ENCODE measurements at regions not wholly inside any gene's neighbourhood (a gene's known extent, or its start where the extent isn't known, plus 50 kb on each side); places are given as distances from the start of the nearest gene placed in this dataset.

DNA sequence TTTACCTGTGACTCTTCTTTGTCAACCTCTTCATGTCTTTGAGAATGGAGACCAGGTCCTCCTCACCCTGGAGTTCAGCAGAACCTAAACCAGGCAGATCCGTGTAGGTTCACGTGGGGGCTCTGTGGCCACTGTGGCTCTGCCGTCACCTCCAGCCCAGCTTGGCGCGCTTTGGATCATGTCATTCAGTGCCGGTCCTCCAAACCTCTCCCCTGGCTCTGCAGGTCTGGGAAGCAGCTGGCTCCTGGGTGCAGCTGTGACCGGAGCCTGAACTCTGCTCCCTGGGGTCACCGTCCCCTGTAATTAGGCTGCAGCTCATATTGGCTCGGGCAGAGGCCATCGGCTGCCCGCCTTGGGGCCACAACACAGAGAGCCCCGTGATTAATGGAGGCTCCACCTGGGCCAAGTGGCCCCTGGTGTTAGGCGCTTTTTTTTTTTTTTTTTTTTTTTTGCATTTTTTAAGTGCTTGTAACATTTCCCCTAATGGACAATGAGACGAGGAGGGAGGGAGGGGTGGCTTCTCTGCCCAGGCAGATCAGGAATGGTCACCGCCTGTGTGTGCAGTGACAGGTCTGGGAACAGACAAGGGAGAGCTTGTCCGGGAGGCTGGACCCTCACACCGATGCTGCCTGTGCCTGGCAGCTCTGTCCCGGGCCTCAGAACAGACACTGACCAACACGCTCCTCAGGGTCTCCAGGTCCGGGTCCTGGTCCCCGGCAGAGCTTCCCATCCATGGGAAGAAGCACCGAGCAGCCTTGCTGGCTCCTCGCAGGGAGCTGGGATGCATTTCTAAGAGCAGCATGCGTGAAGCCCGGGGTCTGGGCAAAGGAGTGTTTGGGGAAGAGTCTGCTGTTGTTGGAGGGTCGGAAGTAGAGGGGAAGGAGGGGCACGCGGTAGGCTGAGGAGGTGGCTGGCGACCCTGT lies 247.9 kb downstream of the SEC14L1 start:
- Histone ChIP-seq H3K4me1 (ENCODE audit: control insufficient read depth, insufficient read depth, low read length) (peaks cover 69% of the 10 kb centered on the region), H3K4me3 (ENCODE audit: low read length) (no peak overlapping the region), H3K9me3 (ENCODE audit: control insufficient read depth, low read length) (no peaks in the 10 kb centered on the region), H3K36me3 (ENCODE audit: control insufficient read depth, insufficient read depth, low read length) (no peaks in the 10 kb centered on the region), H3K9ac (ENCODE audit: low read length) (peak overlapping the region; percentile 32), H3K27me3 (ENCODE audit: control insufficient read depth, insufficient read depth, low read length) (no peaks in the 10 kb centered on the region)

DNA sequence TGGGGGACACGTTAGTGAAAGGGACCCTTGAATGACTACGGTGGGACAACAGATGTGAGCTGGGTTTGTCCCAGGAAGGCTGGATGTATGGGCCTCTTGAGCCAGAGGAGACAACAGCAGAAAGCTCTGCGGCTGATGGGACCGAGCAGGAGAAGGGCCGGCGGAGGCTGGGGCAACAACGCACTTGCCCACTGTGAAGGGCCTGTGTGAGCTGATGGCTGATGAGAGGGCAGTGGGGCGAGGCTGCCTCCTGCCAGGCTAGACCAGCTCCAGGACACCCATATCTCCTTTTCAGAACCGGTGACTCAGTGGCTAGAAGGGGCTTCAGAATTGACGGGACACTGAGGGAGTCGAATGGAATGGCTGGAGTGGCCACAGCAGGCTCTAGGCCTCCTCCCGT lies 250.1 kb downstream of the SEC14L1 start:
- Histone ChIP-seq H3K4me3 (ENCODE audit: low read length) (no peak overlapping the region), H3K9me3 (ENCODE audit: control insufficient read depth, low read length) (no peaks in the 10 kb centered on the region), H3K4me1 (ENCODE audit: control insufficient read depth, insufficient read depth, low read length) (peaks cover 74% of the 10 kb centered on the region), H3K9ac (ENCODE audit: low read length) (peak overlapping the region; percentile 5), H3K27me3 (ENCODE audit: control insufficient read depth, insufficient read depth, low read length) (no peaks in the 10 kb centered on the region), H3K36me3 (ENCODE audit: control insufficient read depth, insufficient read depth, low read length) (no peaks in the 10 kb centered on the region)

DNA sequence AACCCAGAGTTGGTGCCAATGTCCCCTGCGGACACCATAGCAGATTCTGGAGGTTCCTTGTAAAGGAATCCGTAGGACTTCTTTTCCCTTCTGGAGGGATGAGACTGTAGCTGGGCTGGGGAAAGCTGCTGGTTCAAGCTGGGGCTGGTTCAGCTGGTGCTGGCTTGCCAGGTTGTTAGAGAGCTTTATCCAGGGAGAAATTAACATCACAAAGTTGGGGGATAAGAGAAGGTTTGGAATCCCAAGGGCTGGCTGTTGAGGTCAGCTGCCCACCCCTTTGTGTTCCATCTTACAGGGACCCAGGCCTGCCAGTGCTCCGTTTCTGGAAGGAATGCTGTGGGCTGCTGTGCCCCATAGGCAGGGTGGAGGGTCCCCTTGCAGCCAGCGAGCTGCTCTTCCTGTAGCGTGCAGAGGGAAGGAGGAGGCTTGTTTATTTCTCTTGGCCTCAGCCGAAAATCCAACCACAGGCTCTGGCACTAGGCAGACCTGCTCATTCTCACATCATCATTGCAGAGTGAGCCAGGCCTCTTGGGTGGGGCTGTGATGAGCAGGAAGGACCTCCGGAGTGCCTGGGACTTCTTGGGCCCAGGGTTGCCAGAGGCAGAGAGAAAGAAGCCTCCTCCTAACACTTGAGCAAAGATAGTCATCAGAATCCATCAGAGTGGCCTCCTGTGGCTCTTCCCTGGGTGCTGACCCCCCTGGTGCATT lies 251.1 kb downstream of the SEC14L1 start:
- Histone ChIP-seq H3K9ac (ENCODE audit: low read length) (peak overlapping the region; percentile 17), H3K27me3 (ENCODE audit: control insufficient read depth, insufficient read depth, low read length) (no peaks in the 10 kb centered on the region), H3K4me3 (ENCODE audit: low read length) (no peak overlapping the region), H3K36me3 (ENCODE audit: control insufficient read depth, insufficient read depth, low read length) (no peaks in the 10 kb centered on the region), H3K9me3 (ENCODE audit: control insufficient read depth, low read length) (no peaks in the 10 kb centered on the region), H3K4me1 (ENCODE audit: control insufficient read depth, insufficient read depth, low read length) (peaks cover 64% of the 10 kb centered on the region)

DNA sequence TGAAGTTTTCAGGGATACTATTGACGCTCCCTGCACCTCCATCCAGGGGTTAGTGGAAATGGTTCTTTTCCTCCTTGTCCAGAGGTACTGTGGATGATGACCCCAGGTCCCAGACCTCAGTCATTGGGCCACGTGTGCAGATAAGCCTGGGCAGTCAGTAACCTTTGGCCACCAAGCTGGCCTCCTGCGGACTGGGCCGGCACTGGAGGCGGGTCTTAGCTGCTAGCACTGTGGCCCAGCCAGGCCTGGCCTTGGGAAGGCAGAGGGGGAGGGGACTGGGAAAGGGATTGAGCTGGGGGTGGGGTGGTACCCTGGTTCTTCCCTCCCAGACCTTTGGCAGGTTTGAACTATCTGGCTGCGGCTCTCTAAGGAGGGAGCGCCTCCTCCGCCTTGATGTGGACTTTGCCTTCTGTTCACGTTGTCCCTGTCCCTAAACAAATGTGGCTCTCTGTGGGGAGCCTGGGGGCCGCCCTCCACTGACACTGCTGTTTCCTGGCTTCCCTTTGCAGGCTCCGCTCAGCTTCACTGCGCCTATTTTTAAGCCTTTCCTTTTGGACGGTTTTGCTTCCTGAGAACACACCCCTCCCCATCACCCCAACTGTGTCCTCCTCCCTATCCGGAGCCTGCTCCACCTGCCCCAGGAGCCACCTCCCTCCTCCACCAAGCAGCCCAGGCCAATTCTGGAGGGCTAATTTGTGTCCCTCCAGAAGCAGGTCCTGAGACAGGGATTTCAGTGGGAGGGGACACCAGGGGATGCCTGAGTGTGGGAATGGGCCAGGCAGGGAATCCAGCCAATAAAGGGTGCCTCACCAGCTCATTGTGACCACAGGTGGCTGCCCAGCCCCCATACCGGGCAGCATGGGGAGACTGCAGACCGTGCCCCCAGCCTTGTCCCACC lies 251.9 kb downstream of the SEC14L1 start:
- Histone ChIP-seq H3K36me3 (ENCODE audit: control insufficient read depth, insufficient read depth, low read length) (no peaks in the 10 kb centered on the region), H3K4me1 (ENCODE audit: control insufficient read depth, insufficient read depth, low read length) (peaks cover 64% of the 10 kb centered on the region), H3K27me3 (ENCODE audit: control insufficient read depth, insufficient read depth, low read length) (no peaks in the 10 kb centered on the region), H3K4me3 (ENCODE audit: low read length) (peak overlapping the region; percentile 11), H3K9me3 (ENCODE audit: control insufficient read depth, low read length) (no peaks in the 10 kb centered on the region), H3K9ac (ENCODE audit: low read length) (peak overlapping the region; percentile 17)

DNA sequence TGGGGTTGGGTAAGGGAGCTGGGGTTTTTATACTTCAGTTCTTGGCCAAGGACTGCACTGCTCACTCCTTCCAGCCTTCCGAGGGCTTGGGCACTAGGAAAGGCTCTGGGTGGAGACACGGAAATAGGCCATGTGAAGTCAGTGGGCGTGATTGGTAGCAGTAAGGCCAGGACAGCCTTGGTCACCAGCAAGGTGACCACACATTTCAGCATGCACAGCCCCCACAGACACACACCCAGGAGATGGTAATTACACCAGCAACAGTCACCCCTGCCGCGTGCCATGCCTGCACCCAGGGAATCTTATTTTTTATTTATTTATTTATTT lies 252.5 kb downstream of the SEC14L1 start:
- peak overlapping the region; percentile 11 for H3K4me3 ChIP-seq (ENCODE audit: low read length)
- H3K36me3 ChIP-seq (ENCODE audit: control insufficient read depth, insufficient read depth, low read length): no peaks in the 10 kb centered on the region
- peaks cover 63% of the 10 kb centered on the region for H3K4me1 ChIP-seq (ENCODE audit: control insufficient read depth, insufficient read depth, low read length)
- no peaks in the 10 kb centered on the region for H3K9me3 ChIP-seq (ENCODE audit: control insufficient read depth, low read length)
- H3K27me3 ChIP-seq (ENCODE audit: control insufficient read depth, insufficient read depth, low read length): no peaks in the 10 kb centered on the region
- peak overlapping the region; percentile 17 for H3K9ac ChIP-seq (ENCODE audit: low read length)

DNA sequence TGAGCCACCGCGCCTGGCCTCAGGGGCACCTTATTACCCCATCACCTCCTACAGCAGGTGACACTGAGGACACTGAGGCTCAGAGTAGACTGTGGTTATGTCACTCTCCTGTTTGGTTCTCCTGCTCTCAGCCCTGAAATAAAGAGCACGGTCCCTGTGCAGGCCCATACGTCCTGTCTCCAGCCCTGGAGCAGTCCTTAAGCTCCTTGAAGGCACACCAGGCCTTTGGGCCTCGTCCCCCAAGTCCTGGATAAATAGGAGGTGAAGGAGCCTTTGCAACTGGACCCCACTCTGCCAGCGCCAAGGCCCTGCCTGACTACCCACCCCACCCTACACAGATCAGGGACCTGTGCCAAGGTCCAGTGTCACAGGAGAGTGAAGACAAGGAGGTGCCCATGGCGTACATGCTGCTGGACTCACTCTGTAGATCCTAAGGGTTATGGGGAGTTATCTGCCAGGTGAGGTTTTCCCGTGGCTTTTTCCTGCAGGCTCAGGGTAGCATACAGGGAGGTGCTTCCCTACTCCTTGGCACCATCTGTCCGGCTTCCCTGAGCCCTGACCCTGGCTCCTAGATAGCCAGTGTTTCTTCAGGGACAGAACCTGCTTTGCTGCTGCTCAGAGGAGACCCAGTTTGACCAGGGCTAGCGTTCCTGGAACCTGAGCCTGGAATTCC lies 253.2 kb downstream of the SEC14L1 start:
- Histone ChIP-seq H3K9me3 (ENCODE audit: control insufficient read depth, low read length) (no peaks in the 10 kb centered on the region), H3K9ac (ENCODE audit: low read length) (peak overlapping the region; percentile 38), H3K27me3 (ENCODE audit: control insufficient read depth, insufficient read depth, low read length) (no peaks in the 10 kb centered on the region), H3K4me1 (ENCODE audit: control insufficient read depth, insufficient read depth, low read length) (peaks cover 55% of the 10 kb centered on the region), H3K4me3 (ENCODE audit: low read length) (no peak overlapping the region), H3K36me3 (ENCODE audit: control insufficient read depth, insufficient read depth, low read length) (no peaks in the 10 kb centered on the region)

DNA sequence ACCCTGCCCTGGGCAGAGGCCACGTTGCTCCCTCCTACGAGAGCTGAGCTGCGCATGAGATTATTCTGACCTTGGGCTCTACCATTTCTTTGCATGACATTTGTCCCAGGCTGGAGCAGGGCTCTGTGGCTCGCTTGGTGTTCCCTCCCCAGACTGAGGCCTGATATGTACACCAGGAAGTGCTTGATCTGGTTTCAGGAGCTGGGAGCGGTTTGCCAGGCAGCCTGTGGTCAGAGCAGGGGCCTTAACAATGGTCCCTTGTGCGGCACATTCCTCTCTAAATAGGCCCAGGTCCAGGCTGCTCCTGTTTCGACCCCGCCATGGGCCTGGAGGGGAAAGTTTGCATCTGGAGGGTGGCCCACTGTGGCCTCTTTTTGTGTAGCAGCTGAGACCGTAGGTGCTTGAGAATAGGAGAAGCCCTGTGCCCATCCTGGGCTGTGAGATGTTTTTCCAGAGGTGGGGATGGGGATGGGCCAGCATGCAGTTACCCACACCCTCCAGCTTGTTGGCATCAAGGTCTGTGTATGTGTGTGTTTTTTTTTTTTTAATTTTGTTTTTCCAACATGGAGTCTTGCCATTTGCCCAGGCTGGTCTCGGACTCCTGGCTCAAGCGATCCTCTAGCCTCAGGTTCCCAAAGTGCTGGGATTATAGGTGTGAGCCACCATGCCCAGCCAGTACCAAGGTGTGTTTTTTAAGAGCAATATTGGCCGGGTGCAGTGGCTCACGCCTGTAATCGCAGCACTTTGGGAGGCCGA lies 253.9 kb downstream of the SEC14L1 start:
- Histone ChIP-seq H3K36me3 (ENCODE audit: control insufficient read depth, insufficient read depth, low read length) (no peaks in the 10 kb centered on the region), H3K4me3 (ENCODE audit: low read length) (no peak overlapping the region), H3K9me3 (ENCODE audit: control insufficient read depth, low read length) (no peaks in the 10 kb centered on the region), H3K27me3 (ENCODE audit: control insufficient read depth, insufficient read depth, low read length) (no peaks in the 10 kb centered on the region), H3K9ac (ENCODE audit: low read length) (peak overlapping the region; percentile 54), H3K4me1 (ENCODE audit: control insufficient read depth, insufficient read depth, low read length) (peaks cover 51% of the 10 kb centered on the region)

DNA sequence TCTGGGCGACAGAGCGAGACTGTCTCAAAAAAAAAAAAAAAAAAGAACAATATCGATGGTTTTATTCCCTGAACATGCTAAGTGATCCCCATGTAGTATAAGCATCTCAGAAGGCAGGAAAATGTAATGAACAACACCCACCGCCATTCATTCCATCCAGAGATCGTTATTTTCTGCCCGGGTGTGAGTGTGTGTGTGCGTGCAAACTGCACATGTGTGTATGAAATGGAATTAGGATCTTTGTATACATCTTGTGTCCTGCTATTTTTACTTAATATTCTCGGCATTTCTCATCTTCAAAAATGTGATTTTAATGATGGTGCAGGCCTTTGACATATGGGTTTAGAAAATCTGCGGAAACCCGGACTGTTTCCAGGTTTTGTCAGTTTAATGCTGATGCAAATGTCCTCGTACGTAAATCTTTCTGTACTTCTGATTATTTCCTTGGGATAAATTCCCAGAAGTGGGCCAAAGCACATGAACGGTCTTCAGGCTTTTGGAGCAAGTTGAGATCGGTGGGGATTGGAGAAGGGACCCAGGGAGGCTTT lies 254.8 kb downstream of the SEC14L1 start:
- no peak overlapping the region for H3K9ac ChIP-seq (ENCODE audit: low read length)
- H3K36me3 ChIP-seq (ENCODE audit: control insufficient read depth, insufficient read depth, low read length): no peaks in the 10 kb centered on the region
- peaks cover 58% of the 10 kb centered on the region for H3K4me1 ChIP-seq (ENCODE audit: control insufficient read depth, insufficient read depth, low read length)
- H3K4me3 ChIP-seq (ENCODE audit: low read length): no peak overlapping the region
- H3K27me3 ChIP-seq (ENCODE audit: control insufficient read depth, insufficient read depth, low read length): no peaks in the 10 kb centered on the region
- H3K9me3 ChIP-seq (ENCODE audit: control insufficient read depth, low read length): no peaks in the 10 kb centered on the region

DNA sequence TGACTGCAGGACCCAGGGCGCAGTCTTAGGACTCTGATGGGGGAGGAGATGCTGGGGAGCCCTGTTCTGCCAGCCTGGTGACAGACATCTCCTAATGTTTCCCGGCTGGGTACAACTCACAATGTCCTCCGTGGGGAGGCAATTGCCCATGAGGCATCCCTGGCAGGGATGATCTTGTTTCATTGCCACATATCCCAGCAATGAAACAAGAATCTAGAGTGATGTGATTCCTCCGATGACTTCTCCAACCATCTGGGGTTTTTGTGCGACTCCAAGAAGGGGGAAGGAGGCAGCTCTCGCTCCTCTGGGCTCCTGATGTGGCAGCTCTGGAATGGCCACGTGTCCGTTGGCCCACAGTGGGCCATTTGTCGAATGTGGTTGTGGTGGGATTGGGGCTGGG lies 255.8 kb downstream of the SEC14L1 start:
- Histone ChIP-seq H3K4me3 (ENCODE audit: low read length) (no peak overlapping the region), H3K9ac (ENCODE audit: low read length) (no peak overlapping the region), H3K36me3 (ENCODE audit: control insufficient read depth, insufficient read depth, low read length) (no peaks in the 10 kb centered on the region), H3K4me1 (ENCODE audit: control insufficient read depth, insufficient read depth, low read length) (peaks cover 53% of the 10 kb centered on the region), H3K27me3 (ENCODE audit: control insufficient read depth, insufficient read depth, low read length) (no peaks in the 10 kb centered on the region), H3K9me3 (ENCODE audit: control insufficient read depth, low read length) (no peaks in the 10 kb centered on the region)

DNA sequence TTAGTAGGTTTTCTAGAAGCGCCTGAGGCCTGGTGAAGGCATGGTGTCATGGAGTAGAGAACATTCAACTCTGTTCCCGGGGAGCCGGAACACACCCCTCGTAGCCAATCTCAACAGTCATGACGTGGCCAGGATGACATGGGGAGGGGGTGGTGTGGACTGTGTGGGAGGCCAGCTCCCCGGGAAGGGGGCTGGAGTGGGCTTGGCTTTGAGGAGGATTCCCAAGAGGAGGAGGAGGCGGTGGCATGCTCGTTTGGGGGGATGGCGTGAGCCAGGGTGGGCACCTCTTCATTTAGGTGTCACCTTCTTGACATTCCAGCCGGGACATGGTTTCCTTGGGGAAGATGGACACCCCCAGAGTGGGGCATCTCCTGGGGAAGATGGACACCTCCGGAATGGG lies 257.5 kb downstream of the SEC14L1 start:
- peaks cover 7% of the 10 kb centered on the region for H3K36me3 ChIP-seq (ENCODE audit: control insufficient read depth, insufficient read depth, low read length)
- H3K27me3 ChIP-seq (ENCODE audit: control insufficient read depth, insufficient read depth, low read length): no peaks in the 10 kb centered on the region
- no peak overlapping the region for H3K9ac ChIP-seq (ENCODE audit: low read length)
- no peaks in the 10 kb centered on the region for H3K9me3 ChIP-seq (ENCODE audit: control insufficient read depth, low read length)
- peaks cover 37% of the 10 kb centered on the region for H3K4me1 ChIP-seq (ENCODE audit: control insufficient read depth, insufficient read depth, low read length)
- H3K4me3 ChIP-seq (ENCODE audit: low read length): no peak overlapping the region
